NCI-H69 (cell line): ENCODE measurements at regions not wholly inside any gene's neighbourhood (a gene's known extent, or its start where the extent isn't known, plus 50 kb on each side); places are given as distances from the start of the nearest gene placed in this dataset.
A peak's percentile ranks its signal among the peaks of the same experiment; 100 is the strongest.

Experiments used
- DNase-seq: peaks from one replicate; lab custom pipeline; 2025; lab: John Stamatoyannopoulos, UW

DNA sequence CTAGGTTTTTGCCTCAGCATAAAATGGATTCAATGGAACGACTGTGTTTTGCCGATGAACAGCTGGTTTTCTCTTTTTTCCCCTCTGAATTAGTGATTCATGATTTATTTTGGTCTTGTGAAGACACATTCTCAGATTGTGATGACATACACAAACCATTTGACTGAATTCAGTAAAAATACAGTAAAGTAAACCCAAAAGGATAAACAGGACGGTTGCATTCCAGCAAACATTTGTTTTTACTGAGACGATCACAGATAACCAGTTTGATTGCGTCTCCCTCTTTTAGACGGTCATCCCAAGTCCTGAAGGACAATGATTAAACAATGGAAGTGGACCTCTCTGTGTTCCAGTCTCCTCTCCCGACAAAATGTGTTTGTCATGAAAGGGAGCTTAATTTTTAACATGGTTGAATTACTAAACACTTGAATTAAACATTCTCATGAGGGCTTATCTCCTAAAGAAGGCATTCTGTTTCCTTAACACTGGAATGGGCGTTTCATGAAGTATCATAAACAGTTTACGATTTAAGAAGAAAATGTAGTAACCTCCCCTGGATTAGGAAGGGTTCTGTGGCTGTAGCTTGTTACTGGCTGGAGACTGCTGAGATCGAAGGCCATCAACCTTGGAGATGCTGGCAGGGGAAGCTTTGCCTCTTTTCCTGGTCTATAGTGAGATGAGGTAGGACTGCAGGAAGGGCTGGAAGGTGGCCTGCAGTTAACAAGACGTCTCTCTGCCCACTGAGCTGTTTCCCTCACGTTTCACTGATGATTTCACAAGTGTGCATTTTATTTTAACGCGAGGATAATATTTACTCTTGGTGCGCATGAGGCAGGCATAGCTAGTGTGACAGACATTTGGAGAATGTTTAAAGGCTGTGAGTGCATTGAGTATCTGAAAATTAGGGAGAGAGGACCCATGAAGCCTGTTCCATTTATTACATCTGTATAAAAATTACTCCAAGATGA, 457.9 kb downstream of the FGF9 start:
- no peak for DNase-seq

DNA sequence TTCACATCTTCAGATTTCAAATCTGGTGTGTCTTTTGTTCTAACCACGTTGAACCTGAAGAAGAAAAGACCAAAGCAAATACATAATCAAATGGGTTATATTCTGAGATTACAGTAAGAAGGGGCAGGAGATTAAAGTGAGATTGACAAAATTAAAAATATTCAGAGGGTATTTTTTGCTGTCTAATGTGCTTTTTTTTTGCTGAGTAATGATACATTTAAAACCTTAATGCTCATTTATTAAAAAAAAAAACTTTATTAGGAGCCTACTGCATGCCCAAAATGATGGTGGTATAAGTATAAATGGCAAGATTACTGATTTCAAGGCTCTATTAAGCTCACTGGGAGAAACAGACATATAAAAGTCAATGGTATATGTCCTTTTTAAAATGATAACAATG, 459.4 kb downstream of the FGF9 start:
- DNase-seq: no peak

DNA sequence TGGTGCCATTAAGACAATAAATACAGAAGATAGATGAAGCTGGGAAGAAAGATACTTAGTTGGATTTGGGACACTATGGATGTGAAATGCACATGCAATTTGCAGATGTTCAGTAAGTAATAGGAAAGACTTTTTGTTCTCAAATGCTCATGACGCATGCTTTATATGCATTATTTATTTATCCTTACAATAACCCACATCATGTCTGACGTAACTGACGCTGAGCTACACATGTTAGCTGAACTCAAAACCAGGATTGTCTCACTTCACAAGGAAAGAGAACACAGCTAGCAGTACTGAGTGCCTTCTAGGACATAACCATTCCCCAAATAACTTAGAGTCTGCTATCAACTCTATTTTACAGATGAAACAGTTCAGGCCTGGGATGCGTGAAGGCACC, 463.4 kb downstream of the FGF9 start:
- no peak for DNase-seq

DNA sequence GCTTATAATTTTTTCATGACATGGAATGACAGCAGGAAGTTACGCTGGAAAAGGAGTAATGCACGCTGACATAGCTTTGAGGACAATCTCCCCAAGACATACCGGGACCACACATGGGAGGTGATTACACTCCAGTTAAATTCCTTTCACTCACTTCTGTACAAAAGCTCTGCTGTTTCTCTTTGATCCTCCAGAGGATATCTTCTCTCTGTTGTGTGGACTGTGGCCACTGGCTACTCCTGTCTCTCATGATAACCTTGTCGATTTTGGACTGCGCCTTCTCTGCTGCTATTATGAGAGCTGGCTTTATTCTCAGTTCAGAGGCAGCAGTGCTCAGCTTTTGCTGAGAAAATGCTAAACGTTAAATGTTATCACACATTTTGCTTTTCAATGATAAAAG, 464.6 kb downstream of the FGF9 start:
- no peak for DNase-seq

DNA sequence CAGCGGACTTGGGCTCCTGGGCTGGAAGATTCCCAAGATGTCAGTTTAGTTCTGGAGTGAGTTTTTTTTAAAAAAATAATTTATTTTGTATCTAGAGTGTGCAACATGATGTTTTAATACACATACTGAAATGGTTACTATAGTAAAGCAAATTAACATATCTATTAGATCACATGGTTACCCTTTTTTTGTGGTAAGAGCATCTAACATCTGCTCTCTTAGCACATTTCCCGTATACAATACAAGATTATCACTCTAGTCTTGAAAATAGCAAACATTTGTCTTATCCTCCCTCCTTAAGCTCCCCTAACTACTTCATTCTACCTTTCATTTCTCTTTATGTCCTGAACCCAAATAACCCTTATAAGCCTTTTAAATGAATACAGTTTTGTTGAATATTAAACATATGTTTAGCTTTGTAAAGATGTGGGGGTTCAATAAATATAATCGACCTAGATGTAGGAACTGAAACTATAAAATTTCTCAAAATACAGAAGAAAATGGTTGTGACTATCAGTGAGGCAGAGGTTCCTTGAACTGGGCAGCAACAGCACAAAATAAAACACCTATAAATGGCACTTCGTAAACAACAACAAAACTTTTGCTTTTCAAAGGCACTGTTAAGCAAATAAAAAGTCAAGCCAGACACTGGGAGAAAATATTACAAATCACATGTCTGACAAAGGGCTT, 466.6 kb downstream of the FGF9 start:
- DNase-seq: no peak

DNA sequence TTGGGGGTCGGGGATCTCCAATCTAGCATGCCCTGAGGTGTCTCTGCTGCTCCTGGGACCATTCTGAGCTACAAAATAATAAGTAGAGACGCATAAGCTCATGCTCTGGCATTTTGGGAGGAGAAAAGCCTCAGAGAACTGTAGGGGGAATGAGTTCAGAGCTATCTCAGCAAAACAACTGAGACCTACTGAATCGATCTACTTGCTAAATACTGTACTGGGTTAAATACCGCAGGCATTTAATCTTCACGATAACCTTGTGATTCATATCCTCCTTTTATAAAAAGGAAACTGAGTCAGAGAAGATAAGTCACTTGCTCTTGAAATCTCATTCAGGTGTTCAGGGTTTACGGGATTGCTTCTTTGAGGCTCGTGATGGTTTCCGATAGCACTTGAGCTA, 468.1 kb downstream of the FGF9 start:
- DNase-seq: no peak

DNA sequence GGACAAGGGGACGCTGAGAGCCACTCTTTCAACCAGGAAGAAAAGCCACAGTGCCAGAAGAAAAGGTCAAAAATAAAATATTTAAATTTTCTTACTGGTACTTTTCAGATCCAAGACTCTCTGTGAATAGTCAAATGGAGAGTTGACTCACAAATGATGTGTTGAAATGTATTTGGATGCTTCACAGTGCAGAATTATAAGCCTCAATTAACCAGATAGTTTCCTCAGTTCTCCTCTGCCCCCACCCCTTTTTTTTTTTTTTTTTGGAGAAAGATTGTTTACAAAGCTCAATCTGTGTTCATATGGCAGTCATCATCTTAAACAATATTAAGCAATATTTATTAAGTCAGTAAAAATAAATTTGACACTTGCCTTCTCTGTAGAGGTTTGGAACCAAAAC, 470.8 kb downstream of the FGF9 start:
- DNase-seq: no peak

DNA sequence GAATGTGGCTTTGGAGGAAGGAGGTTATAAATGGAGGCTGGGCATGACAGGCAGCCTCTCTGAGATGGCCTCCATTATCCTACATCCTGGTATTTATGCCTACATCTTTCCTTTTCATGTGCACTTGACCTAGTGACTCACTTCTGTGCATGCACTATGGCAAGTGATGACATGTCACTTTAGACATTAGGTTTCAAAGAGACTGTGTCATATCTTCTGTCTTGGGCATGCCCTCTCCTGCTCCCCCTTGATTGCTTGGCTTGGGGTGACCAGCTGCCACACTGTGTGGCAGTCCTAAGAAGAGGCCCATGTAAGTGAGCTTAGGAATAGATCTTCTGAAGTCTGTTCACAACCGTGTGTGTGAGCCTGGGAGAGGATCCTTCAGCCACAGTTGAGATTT, 472.8 kb downstream of the FGF9 start:
- no peak for DNase-seq

DNA sequence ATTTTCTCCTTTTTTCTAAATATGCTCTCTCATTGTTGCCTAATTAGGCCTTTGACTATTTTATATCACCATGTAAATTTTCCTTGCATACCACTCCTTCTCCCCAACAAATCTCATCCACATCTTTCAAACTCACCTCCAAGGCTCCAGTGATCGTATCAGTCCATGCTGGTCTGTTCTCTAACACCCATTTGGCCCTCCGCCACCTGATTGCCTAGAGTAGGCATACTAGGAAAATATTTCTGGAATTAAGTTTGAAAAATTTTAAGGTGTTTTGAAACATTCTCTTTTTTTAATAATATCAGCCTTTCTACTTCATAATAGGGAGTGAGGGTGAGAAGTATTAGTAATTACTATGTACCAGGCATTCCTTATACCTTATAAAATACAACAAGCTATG, 473.9 kb downstream of the FGF9 start:
- no peak for DNase-seq

DNA sequence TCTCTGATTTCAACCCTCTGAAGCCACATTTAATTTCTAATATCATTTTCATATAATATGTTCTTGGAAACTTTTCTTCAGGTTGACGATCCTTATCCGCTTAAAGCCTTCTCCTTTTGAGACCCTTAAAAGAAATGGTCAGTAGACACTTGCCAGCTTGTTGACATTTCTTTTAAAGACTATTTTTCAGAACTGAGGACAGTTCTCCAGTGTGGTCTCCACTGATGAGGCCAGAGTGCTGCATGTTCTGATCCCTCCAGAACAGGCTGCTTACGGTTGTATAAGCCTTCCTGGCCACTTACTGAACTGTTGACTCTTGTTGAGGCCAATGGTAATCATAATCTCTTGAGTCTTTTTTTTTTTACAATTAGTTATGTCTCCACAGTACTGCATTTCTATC, 477.3 kb downstream of the FGF9 start:
- DNase-seq: no peak

DNA sequence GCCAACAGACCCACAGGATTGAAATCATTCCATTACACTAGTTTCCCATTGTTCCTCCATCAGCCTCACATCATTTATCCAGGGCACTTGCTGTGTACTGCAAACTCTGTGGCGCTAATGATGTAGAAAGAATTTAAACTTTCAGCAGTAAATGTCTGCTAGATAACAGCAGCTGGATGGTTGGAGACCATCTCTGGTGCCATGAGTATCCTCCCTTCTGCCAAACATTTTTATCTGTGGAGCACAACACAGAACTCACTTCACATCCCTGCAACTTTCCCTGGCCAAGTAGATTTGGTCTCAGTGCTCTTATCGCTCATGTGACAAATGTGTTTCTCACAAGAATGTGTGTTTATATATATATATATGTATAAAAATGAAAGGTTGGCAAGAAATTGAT, 481.9 kb downstream of the FGF9 start:
- DNase-seq: no peak

DNA sequence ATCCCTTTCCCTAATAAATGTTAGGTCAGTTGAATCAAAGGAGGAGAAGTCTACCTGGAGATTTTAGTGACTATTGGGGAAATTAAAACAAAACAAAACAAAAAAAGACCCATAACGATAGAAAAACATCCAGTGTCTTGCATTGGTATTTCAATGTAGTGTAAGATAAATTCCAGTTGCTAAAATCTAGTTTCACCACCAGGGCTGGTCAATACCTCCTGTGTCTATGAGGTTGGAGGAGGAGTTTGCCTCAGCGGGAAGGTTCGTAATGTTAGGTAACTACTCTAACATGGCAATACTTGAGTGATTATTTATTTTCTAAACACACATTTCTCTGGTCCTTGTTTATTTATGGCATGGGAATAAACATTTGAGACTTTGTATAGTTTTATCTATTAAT, 483.2 kb downstream of the FGF9 start:
- no peak for DNase-seq

DNA sequence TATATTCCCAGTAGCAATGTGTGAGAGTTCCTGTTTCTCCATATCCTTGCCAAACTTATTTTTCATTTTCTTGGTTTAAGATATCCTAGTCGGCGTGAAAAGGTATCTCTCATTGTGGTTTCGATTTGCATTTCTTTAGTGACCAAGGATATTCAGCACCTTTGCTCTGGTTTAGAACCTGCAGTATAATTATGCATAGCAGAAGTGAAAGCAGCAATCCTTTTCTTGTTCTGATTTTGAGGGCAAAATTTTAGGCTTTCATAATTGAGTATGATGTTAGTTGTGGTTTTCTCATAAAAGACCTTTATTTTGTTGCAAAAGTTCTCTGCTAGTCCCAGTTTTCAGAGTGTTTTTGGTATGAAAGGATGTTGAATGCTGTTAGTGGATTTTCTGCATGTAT, 491.0 kb downstream of the FGF9 start:
- no peak for DNase-seq

DNA sequence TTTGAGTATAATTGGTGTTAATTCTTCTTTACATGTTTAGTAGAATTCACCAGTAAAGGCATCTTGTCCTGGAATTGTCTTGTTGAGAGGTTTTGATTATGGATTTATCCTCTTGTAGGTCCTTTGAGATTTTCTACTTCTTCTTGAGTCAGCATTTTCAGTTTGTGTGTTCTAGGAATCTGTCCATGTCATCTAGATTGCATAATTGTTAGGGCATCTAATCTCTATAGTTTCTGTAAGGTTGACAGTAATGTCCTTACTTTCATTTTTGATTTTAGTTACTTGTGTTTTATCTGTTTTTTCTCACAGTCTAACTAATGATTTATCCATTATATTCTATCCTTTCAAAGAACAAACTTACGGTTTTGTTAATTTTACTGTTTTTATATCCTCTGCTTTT, 492.0 kb downstream of the FGF9 start:
- DNase-seq: no peak

DNA sequence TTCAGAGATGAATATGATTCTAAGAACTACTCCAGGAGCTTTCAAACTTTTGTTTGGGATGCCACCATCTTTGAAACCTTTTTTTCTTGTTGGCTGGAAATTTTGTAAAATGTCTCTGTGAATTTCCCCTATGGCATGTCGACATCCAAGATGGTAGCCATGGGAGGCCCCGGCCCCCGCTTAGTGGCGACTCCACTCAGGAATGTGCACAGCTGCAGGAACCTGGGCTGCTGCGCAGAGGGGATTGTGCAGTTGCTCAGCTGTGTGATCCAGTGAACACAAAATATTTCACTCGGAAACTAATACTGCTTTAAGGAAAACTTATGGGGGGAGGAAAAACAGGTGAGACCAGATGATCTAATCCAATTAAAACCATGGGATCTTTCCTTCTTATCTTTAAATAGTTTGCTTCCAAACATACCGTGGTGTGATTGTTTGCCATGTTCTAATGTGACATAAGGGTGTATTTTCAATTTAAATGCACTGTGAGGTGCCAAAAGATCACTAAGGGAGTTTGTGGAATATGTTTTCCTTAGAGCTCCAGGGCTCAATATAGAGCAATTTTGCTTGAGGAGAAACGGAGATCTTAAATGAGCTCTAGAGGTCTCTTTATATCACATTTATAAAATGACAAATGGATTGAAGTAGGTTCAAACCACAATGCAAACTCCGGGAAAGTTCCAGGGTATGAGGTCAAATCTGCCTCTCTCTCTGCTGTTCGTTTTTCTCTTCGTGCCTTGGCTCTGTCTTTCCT, 497.7 kb downstream of the FGF9 start:
- DNase-seq: no peak

DNA sequence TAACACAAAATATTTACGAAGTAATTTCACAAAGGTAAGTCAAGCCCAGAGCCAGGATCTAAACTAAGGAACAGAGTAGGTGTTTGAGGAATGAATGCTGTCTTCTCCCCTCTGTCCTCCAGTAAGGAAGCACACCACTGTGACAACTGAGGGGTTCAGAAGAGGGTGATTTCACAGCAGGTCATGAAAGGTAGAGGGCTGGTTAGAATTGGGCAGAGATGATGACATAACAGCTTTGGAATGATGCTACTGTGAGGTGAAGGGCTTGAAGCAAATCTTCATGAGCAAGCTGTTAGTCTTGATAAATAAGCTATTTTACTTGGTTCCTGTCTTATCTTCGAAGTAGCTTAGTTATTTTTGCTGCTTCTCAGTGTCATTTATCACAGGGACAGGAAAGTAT, 498.6 kb downstream of the FGF9 start:
- peak; percentile 0 for DNase-seq

DNA sequence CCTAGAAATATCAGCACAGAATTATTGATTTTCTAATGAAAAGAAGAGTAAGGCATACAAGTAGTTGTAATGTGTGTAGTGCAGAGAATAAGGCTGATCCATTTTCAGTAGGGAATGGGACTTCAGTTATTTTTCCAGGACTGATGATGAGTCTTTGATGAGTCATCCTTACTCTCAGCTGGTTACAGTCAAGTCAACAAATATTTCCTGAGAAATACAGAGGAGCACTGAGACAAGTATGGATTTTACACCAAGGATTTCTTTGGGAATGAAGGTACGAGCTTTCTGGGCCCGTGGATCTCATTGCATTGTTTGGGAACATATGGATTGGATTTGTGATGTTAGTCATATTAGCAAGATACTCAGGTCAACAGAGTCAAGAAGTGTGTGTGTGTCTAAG, 502.7 kb downstream of the FGF9 start:
- no peak for DNase-seq

DNA sequence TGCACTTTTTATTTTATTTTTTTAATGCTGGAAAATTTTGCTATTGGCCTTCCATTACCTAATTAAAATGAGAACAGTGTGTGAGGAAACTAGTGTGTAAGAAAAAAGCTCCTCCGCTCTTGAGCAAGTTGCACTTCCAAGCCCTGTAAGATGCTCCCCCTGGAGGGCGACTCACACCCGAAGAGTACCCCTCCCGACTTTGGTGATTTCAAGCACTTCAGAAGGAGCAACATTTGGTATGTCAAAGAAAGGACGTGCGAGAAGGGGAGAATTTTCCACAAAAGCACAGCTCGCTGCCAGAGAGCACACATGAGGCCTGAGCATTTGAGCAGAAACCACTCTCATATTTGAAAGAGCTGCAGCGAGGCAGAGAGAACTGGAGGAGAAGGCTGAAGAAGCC, 504.4 kb downstream of the FGF9 start:
- no peak for DNase-seq

DNA sequence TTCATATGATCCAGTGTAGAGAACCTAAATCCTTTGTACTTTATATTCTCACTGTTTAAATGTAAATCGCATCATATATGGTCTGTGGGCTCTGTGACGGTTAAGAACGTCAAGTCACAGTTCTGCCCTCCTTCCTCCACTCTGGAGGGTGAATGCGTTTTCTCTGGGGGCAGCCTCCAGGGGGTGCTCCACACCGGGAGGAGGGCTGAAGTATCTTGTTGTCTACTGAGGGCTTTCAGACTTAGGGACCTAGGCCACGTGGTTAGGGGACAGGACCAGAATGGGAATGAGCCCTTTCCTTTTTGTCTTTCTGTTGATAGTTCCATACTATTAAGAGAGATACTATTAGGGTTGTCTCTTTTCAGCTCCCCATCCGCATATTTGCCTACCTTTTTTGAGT, 504.9 kb downstream of the FGF9 start:
- DNase-seq: no peak

DNA sequence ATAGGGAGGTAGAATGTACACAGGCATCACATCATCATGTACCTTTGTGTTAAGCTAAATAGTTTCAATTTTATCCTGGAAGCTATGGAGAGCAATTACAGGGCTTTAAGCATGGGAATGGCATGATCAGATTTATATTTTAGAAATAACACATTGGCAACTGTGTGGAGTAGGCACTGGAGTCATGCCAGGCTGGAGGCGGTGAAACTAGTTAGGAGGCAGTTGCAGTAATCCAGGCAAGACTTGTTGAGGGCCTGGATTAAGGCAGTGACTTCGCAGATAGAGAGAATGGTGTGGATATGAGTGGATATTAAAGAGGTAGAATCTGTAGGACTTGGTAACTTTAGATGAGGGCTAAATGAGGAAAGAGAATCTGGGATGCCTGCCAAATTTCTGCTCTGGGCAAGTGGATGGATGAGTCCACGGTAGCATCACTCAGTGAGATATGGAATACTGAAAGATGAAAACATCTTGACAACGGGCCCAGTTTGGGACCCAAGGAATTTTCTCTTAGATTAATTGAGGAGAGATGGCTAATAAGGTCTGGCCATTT, 506.2 kb downstream of the FGF9 start:
- peak; percentile 2 for DNase-seq

DNA sequence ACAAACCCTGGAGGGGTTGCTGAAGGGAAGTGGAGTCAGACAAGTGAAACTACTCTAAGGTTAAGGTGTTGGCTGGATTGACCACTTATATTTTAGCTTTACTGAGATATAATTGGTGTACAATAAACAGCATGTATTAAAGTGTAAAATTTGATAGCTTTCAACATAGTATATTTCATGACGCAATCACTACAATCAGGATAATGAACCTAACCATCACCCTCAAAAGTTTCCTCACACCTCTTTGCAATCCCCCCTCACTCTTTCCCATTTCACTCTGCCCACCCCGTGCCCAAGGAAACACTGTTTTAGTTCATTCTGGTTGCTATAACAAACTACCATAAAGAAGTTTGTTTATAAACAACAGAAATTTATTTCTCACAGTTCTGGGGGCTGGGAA, 508.0 kb downstream of the FGF9 start:
- no peak for DNase-seq

DNA sequence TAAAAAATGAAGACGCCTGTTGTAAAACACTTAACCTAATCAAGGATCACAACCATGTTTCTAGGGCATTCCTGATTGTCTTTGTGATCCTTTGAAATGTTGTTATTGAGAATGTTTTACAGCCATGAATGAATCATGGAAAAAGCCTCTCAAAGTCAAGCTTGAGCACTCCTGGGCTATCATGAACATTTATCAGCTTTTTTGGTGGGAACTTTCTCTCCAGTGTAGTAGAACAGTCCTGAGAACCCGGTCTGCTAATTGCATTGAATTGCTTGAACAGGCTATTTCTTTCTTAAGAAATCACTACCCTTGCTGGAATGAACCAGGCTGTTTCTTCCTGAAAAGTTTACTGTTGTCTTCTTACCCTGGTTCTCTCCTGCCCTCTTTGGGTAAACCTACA, 516.5 kb downstream of the FGF9 start:
- DNase-seq: no peak
